Hepatocyte (in vitro differentiated cells): ENCODE measurements at regions not wholly inside any gene's neighbourhood (a gene's known extent, or its start where the extent isn't known, plus 50 kb on each side); places are given as distances from the start of the nearest gene placed in this dataset.
A peak's percentile ranks its signal among the peaks of the same experiment; 100 is the strongest.

Experiments
- DNase-seq: peaks from one replicate; pipeline ENCODE4 v3.0.0-alpha.2; 2016; ENCODE audit warnings: low spot score
- H2AFZ ChIP-seq: fragments of 200-600 bp; sonication (generic); 2 replicates; pipeline ENCODE4 v1.6.0; 2016; ENCODE audit warnings: antibody characterized with exemption, mild to moderate bottlenecking
- H3K27ac ChIP-seq: fragments of 200-600 bp; sonication (generic); 2 replicates; pipeline ENCODE4 v1.5.1; 2016; ENCODE audit warnings: mild to moderate bottlenecking
- H3K27me3 ChIP-seq: fragments of 200-600 bp; sonication (generic); 2 replicates; pipeline ENCODE4 v1.6.1; 2016
- H3K36me3 ChIP-seq: fragments of 200-600 bp; sonication (generic); replicated peaks from 2 replicates; pipeline ENCODE4 v1.5.1; 2016; ENCODE audit warnings: low read depth; ENCODE audit not compliant: insufficient read depth
- H3K4me1 ChIP-seq: fragments of 200-600 bp; sonication (generic); 2 replicates; pipeline ENCODE4 v1.5.1; 2016; ENCODE audit warnings: mild to moderate bottlenecking, moderate library complexity; ENCODE audit not compliant: insufficient read depth
- H3K4me2 ChIP-seq: fragments of 200-600 bp; sonication (generic); 2 replicates; pipeline ENCODE4 v1.6.0; 2016
- H3K4me3 ChIP-seq: fragments of 200-600 bp; sonication (generic); 2 replicates; pipeline ENCODE4 v1.5.1; 2016; ENCODE audit warnings: mild to moderate bottlenecking
- H3K79me2 ChIP-seq: fragments of 200-600 bp; sonication (generic); 2 replicates; pipeline ENCODE4 v1.6.0; 2017; ENCODE audit warnings: mild to moderate bottlenecking
- H3K9me2 ChIP-seq: fragments of 200-600 bp; sonication (generic); replicated peaks from 2 replicates; pipeline ENCODE4 v1.6.0; 2017; ENCODE audit warnings: mild to moderate bottlenecking; ENCODE audit not compliant: insufficient read depth
- H3K9me3 ChIP-seq: fragments of 200-600 bp; sonication (generic); 2 replicates; pipeline ENCODE4 v1.5.1; 2016; ENCODE audit warnings: low read depth, mild to moderate bottlenecking
- H4K20me1 ChIP-seq: fragments of 200-600 bp; sonication (generic); 2 replicates; pipeline ENCODE4 v1.6.0; 2016; ENCODE audit warnings: mild to moderate bottlenecking; ENCODE audit not compliant: insufficient read depth, poor library complexity, severe bottlenecking
- CTCF ChIP-seq: fragments of 200-600 bp; sonication (generic); IDR thresholded peaks from 2 replicates; pipeline ENCODE4 v1.5.1; 2016; ENCODE audit warnings: antibody characterized with exemption, mild to moderate bottlenecking; ENCODE audit not compliant: poor library complexity
- EZH2 ChIP-seq: fragments of 200-600 bp; sonication (generic); IDR thresholded peaks from 2 replicates; pipeline ENCODE4 v1.6.1; 2016; ENCODE audit warnings: antibody characterized with exemption, mild to moderate bottlenecking, borderline replicate concordance
- EZH2phosphoT487 ChIP-seq: fragments of 200-600 bp; sonication (generic); IDR thresholded peaks from one replicate; pipeline ENCODE4 v1.6.1; 2018; ENCODE audit warnings: antibody characterized with exemption, mild to moderate bottlenecking, low read depth, moderate library complexity; ENCODE audit not compliant: unreplicated experiment, severe bottlenecking
- WGBS: methylation state at CpG from one replicate; pipeline ENCODE4 v1.1.6; 2016; ENCODE audit warnings: low lambda C conversion rate; ENCODE audit errors: missing lambda C conversion rate; 5-methylcytosine and 5-hydroxymethylcytosine counted together

DNA sequence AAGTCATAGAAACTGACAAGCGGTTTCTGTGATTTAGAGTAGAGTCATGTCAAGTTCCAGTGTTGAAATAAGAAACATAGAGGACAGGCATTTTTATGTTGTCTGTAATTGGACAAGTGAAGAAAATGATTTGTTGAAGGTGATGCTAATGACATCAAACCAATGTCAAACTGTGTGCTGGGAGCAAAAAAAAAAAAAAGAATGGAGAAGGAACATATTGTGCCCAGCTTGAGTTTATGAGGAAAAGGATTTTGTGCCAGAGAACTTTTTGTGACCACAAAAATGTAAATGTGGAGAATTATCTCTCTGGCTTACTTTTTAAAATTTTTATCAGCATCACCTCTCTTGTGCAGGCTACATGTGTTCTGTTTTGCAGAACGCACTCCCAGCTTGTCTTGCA, 495.7 kb downstream of the RAPGEF2 start:
- no peak overlapping the region for H2AFZ ChIP-seq
- no peaks in the 10 kb centered on the region for H3K79me2 ChIP-seq
- H3K27ac ChIP-seq, result no peak overlapping the region
- WGBS, result 72% methylated on average over 2 of the region's 2 CpGs
- TF ChIP-seq EZH2, result no peak
- TF ChIP-seq EZH2phosphoT487, result no peak
- no peak for TF ChIP-seq CTCF
- no peaks in the 10 kb centered on the region for H3K9me2 ChIP-seq
- H3K27me3 ChIP-seq, result no peaks in the 10 kb centered on the region
- no peaks in the 10 kb centered on the region for H3K9me3 ChIP-seq
- no peak overlapping the region for H3K4me3 ChIP-seq
- H3K4me1 ChIP-seq, result no peaks in the 10 kb centered on the region
- peak overlapping the region; percentile 60 for H3K4me2 ChIP-seq
- no peak for DNase-seq
- H4K20me1 ChIP-seq, result no peaks in the 10 kb centered on the region
- H3K36me3 ChIP-seq, result no peaks in the 10 kb centered on the region

DNA sequence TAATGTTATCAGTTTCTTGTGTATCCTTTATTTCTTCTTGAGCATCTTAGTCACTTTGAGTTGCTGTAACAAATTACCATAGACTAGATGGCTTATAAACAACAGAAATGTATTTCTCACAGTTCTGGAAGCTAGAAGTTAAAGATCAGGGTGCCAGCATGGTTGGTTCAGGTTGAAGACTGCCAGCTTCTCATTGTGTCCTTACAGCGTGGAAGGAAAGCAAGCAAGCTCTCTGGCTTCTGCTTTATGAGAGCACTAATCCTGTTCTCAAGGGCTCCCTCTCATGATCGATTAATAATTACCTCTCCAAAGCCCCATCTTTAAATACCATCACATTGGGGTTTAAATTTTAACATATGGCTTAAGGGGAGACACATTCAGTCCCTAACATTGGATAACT, 497.2 kb downstream of the RAPGEF2 start:
- Histone ChIP-seq H3K36me3 (no peaks in the 10 kb centered on the region), H3K27ac (peak overlapping the region; percentile 22), H3K4me1 (no peaks in the 10 kb centered on the region), H3K9me2 (no peaks in the 10 kb centered on the region), H3K79me2 (no peaks in the 10 kb centered on the region), H3K4me2 (peak overlapping the region; percentile 60), H3K9me3 (no peaks in the 10 kb centered on the region), H4K20me1 (no peaks in the 10 kb centered on the region), H3K4me3 (no peak overlapping the region), H2AFZ (no peak overlapping the region), H3K27me3 (no peaks in the 10 kb centered on the region)
- TF ChIP-seq EZH2 (no peak), EZH2phosphoT487 (no peak), CTCF (no peak)
- WGBS, result 44% methylated on average over 2 of the region's 2 CpGs
- DNase-seq, result peak; percentile 27

DNA sequence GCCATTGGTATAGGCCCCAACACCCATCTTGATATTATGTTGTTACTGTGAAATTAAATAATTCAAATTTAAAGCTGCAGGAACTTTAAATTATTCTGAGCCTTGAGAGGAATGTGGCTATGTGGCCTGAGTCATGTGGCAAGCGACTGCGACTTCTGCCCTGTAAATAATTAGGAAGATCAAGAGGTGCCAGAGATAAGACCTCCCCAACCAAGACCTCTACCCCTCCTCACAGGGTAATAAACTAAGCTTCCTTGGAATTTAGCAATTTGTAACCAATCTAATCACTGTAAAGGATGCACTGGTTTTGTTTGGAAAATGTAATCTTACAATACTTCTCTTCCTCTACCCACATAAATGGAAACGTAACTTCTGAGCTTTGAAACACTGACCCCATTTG, 501.9 kb downstream of the RAPGEF2 start:
- Histone ChIP-seq H3K27me3 (no peaks in the 10 kb centered on the region), H3K36me3 (no peaks in the 10 kb centered on the region), H3K4me2 (no peak overlapping the region), H3K4me1 (no peaks in the 10 kb centered on the region), H3K79me2 (no peaks in the 10 kb centered on the region), H3K4me3 (no peak overlapping the region), H4K20me1 (no peaks in the 10 kb centered on the region), H3K27ac (no peak overlapping the region), H3K9me2 (no peaks in the 10 kb centered on the region), H3K9me3 (no peaks in the 10 kb centered on the region), H2AFZ (no peak overlapping the region)
- TF ChIP-seq EZH2phosphoT487 (no peak), CTCF (no peak), EZH2 (no peak)
- DNase-seq, result no peak
- 32% methylated on average over 3 of the region's 3 CpGs for WGBS

- Histone ChIP-seq H4K20me1 (no peaks in the 10 kb centered on the region), H3K79me2 (no peaks in the 10 kb centered on the region), H3K4me1 (no peaks in the 10 kb centered on the region), H3K36me3 (no peaks in the 10 kb centered on the region), H3K27me3 (no peaks in the 10 kb centered on the region), H3K9me3 (no peaks in the 10 kb centered on the region), H3K27ac (no peak overlapping the region), H3K9me2 (no peaks in the 10 kb centered on the region), H3K4me2 (no peak overlapping the region), H2AFZ (no peak overlapping the region), H3K4me3 (no peak overlapping the region)
- no peak for TF ChIP-seq EZH2phosphoT487
- no peak for TF ChIP-seq CTCF
- TF ChIP-seq EZH2, result no peak
- DNase-seq, result no peak
Measured at GRCh38 chr4:159606835-159607234, 504.0 kb downstream of the RAPGEF2 start.
